ENCODE measurements at regions not wholly inside any gene's neighbourhood (a gene's known extent, or its start where the extent isn't known, plus 50 kb on each side); places are given as distances from the start of the nearest gene placed in this dataset.

DNA sequence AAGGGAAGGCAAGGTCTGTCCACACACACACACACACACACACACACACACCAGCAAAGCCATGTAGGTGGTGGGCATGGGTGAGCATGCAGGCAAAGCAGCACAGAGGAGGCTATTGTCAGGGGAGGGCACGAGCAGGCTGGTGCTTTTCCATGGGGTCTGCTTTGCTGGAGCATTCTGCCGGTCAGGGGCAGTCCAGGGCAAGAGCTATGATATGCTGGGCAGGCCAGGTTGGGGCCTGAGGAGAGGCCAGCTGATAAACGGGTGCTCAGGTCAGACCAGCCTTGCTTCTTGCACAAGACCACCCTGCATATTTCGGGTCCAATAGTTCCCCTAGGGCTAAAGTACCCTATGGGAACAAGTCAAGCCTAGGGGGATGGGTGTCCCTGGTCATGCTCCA, 253.9 kb upstream of the DMAC1 start:
- TF ChIP-seq, protein P1, sequence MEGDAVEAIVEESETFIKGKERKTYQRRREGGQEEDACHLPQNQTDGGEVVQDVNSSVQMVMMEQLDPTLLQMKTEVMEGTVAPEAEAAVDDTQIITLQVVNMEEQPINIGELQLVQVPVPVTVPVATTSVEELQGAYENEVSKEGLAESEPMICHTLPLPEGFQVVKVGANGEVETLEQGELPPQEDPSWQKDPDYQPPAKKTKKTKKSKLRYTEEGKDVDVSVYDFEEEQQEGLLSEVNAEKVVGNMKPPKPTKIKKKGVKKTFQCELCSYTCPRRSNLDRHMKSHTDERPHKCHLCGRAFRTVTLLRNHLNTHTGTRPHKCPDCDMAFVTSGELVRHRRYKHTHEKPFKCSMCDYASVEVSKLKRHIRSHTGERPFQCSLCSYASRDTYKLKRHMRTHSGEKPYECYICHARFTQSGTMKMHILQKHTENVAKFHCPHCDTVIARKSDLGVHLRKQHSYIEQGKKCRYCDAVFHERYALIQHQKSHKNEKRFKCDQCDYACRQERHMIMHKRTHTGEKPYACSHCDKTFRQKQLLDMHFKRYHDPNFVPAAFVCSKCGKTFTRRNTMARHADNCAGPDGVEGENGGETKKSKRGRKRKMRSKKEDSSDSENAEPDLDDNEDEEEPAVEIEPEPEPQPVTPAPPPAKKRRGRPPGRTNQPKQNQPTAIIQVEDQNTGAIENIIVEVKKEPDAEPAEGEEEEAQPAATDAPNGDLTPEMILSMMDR (IDR thresholded peaks at IDR 0.05) = no peak
- TF ChIP-seq POLR2A (IDR thresholded peaks at IDR 0.05) = no peak
- TF ChIP-seq EP300 (IDR thresholded peaks at IDR 0.05; ENCODE audit: low read depth) = no peak
- TF ChIP-seq POLR2AphosphoS5 (IDR thresholded peaks at IDR 0.05) = no peak

Data from transverse colon (tissue), 4 donors.